ENCODE measurements at regions not wholly inside any gene's neighbourhood (a gene's known extent, or its start where the extent isn't known, plus 50 kb on each side); places are given as distances from the start of the nearest gene placed in this dataset.

- DNase-seq, result no peak
These were observed 119.5 kb upstream of the RIMBP3 start for GRCh38 chr22:18731075-18731666.

- peak; percentile 0 for DNase-seq
These were observed 118.7 kb upstream of the RIMBP3 start for GRCh38 chr22:18730410-18730809.

Measured in activated CD4-positive, alpha-beta T cell treated with anti-CD3 and anti-CD28 coated beads, Interleukin-2, Interleukin-6, amounts not matched to agents 100 ng/mL and 50 ng/mL, durations not matched to agents 16 hours and 8 hours (primary cell).